IPS-18c (cell line): ENCODE measurements at regions not wholly inside any gene's neighbourhood (a gene's known extent, or its start where the extent isn't known, plus 50 kb on each side); places are given as distances from the start of the nearest gene placed in this dataset.
"Not testable (repeated sequence)": the region's sequence is repeated elsewhere in the genome, so short reads cannot be mapped to it uniquely, and the experiment has no call there.

Experiments used
- H3K4me3 ChIP-seq: 2 replicates; pipeline ENCODE4 v1.7.0; 2013; ENCODE audit warnings: low read depth, mild to moderate bottlenecking, low read length, moderate library complexity; ENCODE audit not compliant: insufficient read depth
- H3K9me3 ChIP-seq: one replicate; pipeline ENCODE4 v1.6.1; 2013; ENCODE audit warnings: mild to moderate bottlenecking, low read length, moderate library complexity; ENCODE audit not compliant: control insufficient read depth, insufficient read depth

DNA sequence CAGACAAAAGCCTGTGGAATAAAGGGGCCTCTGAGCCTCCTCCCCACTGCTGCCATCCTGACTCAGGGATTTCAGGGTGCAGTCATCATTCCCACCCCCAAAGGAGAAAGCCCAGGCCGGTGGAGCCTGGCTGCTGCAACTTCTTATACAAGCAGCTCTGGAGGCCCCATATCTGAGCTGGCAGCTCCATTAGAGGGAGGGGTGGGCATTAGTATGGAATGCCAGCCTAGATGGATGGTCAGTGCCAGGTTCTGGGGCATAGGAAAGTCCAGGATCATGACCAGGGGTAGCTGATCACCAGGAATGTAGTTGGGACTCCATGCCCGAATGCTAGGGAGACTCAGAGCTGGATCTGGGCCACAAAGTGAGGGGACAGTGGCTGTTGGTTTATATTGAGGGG, 581.0 kb downstream of the KCNJ18 start:
- Histone ChIP-seq H3K9me3 (peaks cover 28% of the 10 kb centered on the region), H3K4me3 (no peak overlapping the region)

DNA sequence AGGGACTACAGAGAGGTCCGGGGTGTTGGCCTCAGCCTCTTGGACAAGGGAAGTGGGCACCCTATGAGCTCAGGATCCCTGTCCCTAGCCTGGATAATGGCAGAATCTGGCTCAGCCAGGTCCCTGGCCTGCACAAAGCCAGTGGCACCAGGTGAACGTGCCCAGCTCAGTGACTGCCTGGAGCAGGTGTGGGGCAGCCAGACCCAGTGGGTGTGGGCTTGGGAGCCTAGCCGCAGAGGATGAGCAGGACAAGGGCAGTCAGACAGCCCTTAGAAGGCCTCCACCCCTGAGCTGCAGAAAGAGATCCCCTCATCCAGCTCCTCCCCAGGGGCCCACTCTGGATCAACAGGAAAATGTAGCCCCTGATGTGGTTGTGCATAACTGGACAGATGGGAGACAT, 585.3 kb downstream of the KCNJ18 start:
- Histone ChIP-seq H3K4me3 (no peak overlapping the region), H3K9me3 (peaks cover 17% of the 10 kb centered on the region)

DNA sequence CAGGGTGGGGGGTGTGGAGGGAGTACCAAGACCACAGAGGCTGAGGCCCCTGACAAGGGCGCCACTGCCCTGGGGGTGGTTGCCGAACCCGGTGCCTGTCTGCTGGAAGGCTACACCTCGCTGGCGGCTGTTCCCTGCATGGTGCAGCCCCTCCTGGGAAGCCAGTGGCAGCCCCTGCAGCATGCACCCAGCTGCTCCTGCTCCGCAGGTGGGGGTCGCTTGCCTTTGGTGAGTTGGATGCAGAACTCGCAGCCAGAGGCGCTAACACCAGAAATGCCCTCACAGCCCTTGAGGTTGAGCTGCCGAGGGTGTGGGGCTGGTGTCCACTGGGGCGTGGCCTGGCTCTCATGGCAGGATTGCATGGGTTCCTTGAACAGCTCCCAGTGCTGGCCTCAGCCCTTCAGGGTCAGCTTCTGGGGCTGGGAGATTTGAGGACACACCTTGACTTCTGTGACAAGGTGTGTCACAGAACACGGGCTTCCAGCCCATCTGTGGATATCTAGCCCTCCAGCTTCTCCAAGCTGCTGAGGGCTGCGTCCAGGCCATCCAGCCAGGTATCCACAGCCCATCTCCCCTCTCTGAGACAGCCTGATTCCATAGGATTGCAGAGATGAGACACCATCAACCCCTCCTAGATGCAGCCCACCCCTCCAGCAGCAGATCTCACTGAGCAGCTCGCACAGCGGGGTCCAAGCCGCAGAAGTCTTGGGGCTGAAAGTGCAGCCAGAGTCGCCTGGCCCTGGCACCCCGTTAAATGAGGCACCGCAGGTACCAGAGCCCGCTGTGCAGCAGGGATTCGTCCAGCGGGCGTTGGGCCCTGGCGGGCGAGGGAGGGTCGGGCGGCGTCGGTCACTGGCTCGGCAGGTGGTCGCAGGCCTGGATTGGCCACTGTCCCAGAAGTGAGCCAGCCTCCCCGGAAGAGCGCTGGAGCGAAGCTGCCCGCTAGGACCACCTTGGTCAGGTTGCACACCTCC, 586.3 kb downstream of the KCNJ18 start:
- Histone ChIP-seq H3K4me3 (no peak overlapping the region), H3K9me3 (peaks cover 14% of the 10 kb centered on the region)

DNA sequence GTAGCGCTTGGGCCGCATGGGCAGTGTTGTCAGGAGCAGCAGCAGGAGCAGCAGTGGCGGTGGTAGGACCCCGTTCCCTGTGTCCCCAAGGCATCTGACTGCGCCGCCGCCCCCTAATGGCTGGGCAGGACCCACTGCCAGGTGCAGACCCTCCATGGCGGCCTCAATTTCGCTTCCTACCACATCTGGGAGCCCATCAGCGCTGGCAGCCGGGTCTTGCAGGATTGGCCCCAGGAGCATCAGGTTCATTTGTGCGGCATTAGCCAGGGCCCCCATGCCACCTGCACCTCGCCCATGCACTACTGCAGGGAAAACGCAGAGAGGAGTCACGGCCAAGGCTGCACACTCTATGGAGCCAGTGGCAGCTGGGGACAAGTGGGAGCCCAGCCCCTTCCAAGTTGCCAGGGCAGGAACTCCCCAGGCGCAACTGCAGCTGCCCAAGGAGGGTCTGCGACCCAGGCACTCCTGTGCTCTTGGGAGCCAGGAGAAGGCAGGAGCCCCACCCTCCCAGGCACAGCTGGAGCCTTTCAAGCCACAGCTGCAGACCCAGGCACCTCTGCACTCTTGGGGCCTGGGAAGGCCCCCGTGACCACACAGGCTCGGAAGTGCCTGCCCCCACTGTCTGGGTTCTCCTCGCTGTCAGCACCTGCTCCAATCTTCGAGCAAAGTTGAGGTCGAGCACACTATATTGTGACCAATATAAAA, 594.2 kb downstream of the KCNJ18 start:
- peaks cover 2% of the 10 kb centered on the region for H3K9me3 ChIP-seq

DNA sequence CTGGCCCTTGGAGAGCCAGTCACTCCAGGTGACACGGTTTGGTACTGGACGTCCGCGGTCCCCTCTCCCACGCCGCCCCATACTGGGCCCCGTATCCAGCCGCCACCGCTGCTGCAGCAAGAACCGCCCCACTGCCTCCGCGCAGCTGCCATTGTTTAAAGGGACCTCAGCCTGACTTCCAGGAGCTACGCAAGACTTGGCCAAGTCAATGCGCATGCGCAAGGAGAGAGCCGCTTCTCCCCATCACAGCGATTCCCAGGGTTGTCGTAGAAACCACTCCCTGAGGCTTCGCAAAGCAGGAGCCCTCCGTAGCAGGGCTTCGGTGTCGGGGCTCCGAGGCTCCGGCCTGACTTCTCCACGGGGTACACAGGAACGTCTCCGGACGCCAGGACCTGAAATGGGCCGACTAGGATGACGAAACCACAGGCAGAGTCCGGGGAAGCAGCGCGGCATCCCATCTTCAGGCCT, 606.2 kb downstream of the KCNJ18 start:
- not testable (repeated sequence) for H3K4me3 ChIP-seq
- H3K9me3 ChIP-seq: peaks cover 34% of the 10 kb centered on the region

More for the DNA sequence above, 594.2 kb downstream of the KCNJ18 start:
- peak overlapping the region; percentile 9; the same call in 1 of the 2 replicates for H3K4me3 ChIP-seq

DNA sequence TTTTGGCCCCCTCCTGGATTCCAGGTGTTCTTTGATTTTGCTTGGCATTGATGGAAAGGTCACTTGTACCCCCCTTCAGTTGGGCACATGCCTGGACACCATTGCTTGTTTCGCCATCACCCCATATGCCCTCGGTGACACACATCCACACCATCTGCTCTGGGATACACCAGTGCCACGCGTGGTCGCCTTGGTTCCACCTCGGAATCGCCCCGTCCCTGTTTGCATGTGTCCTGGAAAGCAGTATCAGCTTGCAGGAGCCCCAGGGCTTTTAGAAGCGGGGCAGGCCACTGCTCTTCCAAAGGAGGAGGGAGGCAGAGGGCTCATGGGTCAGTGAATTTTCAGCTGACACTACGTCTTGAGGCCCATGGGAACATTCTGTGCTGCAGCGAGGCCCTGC, 607.9 kb downstream of the KCNJ18 start:
- peaks cover 45% of the 10 kb centered on the region for H3K9me3 ChIP-seq
- no peak overlapping the region for H3K4me3 ChIP-seq

DNA sequence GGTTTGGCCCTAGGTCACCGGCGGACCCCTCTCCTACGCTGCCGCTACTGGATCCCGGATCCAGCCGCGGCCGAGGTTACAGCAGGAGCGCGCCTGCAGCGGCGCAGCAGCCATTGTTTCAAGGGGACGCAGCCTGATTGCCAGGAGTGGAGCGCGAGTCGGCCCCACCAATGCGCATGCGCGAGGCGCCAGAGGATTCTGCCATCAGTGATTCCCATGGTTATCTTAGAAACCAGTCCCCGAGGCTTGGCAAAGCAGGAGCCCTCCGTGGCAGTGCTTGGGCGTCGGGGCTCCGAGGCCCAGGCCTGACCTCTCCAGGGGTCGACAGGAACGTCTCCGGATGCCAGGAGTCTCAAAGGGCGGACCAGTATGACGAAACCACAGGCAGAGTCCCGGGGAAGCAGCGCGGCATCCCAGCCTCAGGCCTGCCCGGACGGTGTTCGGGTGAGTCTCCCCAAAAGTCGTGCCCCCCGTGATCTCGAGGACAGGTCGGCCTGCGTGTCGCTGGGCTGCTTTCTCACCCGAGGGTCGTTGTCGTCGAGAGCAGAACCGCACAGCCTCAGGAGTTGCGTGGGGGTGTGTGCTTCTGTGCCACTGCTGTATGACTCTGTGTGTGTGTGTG, 608.5 kb downstream of the KCNJ18 start:
- Histone ChIP-seq H3K4me3 (no peak overlapping the region; the same call in 1 of the 2 replicates), H3K9me3 (peaks cover 45% of the 10 kb centered on the region)

DNA sequence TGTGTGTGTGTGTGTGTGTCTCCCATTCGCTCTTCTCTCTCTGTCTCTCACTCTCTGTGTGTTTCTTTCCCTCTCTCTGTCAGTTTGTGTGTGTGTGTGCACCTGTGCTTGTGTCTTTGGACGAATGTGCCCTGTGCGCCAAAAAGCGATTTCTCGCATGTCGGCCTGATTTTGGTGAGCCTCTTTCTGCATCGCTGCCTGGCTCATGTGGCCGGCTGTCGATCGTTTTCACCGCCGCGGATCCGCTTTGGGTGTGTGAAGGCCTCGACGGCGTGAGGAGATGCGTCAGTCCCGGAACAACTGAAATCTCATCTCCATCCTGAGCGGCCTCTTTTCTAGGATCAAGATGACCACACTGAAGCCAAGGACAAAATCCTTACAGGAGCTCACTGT, 609.0 kb downstream of the KCNJ18 start:
- Histone ChIP-seq H3K4me3 (no peak overlapping the region), H3K9me3 (peaks cover 50% of the 10 kb centered on the region)

DNA sequence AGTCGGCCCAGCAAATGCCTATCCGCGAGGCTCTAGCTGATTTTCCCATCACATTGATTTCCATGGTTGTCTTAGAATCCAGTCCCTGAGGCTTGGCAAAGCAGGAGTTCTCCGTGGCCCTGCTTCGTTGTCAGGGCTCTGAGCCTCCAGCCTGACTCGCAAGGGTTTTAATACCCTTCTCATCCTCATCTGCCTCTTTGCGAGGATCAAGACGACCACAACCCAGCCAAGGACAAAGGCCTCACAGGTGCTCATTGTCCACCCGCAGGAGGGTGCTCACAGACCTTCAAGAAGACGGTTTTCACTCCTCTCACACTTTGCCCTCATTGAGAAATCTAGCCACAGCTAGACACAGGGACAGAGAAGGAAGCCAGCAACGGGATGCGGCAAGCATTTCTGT, 610.8 kb downstream of the KCNJ18 start:
- peaks cover 45% of the 10 kb centered on the region for H3K9me3 ChIP-seq
- H3K4me3 ChIP-seq: no peak overlapping the region; the same call in 1 of the 2 replicates

DNA sequence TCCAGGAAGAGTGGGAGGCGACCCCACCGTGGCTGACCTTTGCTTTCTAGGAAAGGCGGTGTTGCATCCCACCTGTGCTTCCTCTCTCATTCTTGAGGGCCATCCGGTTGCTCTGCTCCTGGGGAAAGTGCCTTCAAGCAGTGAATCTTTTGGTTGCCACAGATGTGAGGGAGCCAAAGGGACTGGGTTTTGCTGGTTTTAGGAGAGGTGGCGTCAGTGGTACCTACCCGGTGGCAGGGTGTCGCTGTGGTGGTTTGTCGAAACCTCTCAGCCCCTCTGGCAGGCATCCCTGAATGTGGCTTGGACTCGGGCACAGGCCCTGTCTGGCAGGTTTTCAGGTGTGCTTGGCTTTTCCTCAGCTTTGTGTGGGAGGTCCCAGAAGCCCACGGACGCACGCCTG, 611.5 kb downstream of the KCNJ18 start:
- H3K9me3 ChIP-seq: peaks cover 44% of the 10 kb centered on the region
- no peak overlapping the region for H3K4me3 ChIP-seq

DNA sequence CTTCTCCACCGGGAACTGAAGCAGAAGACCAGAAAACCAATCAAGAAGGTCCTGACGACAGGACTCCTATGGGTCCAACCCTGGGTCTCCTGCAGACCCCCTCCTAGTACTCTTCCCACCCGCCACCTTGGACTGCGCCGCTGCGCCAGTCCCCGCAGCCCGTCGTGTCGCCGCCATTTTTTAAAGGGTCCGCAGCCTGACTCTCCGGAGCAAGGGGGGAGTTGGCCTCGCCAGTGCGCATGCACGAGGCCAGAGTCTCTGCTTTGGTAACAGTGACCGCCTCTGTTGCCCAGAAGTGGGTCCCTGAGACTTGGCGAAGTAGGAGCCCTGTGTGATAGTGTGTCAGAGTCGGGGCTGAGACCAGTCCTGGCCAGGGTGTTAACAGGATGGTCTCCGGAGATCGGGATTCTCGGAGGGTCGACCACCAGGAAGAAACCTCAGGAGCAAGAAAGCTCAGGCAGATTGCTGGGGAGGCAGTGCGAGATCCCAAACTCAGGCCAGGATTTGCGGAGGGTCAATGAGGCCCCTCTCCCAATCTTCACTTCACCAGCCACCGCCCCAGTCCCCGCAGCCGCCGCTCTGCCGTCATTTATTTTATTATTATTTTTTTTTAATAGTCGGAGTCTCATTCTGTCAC, 612.5 kb downstream of the KCNJ18 start:
- Histone ChIP-seq H3K9me3 (peaks cover 43% of the 10 kb centered on the region), H3K4me3 (no peak overlapping the region)

DNA sequence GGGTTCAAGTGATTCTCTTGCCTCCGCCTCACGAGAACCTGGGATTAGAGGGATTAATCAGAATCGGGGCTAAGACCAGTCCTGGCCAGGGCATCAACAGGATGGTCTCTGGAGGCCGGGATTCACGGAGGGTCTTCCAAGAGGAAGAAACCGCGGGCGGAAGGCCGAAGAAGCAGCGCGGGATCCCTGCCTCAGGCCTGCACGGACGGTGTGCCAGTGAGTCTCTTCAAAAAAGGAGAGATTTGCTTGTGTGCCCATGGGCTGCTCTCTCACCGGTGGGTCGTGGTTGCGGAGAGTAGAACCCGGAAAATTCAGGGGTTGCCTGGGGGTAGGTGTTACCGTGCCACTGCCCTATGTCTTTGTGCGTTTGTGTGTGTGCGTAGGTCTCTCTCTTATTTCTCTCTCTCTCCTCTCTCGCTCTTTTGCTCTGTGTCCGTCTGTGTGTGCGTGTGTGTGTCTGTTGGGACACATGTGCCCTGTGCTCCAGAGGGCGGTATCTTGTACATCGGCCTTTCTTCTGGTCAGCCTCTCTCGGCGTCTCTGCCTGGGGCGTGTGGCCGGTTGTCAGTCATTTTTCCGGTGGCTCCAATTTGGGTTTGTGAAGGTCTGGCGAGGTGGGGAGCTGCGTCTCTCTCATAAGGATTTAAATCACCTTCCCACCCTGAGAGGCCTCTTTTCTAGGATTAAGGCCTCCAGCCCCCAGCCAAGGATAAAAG, 613.2 kb downstream of the KCNJ18 start:
- Histone ChIP-seq H3K4me3 (no peak overlapping the region), H3K9me3 (peaks cover 36% of the 10 kb centered on the region)

DNA sequence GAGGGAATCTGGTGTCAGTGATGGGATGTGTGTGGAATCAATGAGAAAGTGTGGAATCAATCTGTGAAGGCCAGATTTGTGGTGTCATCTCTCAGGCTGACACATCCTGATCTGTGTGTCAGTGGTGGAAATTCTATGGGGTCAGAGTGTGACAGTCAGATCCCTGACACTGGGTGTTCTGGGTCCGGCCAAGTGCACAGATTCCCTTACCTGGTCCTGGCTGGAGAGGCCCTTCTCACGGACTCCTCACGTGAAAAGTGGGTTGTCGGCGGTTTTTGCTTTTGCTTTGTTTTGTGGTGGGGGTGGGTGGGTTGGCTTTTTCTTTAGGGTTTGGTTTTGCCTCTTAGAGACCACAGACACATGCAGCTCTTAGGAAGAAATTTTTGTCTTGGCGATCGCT, 618.0 kb downstream of the KCNJ18 start:
- H3K9me3 ChIP-seq: peaks cover 19% of the 10 kb centered on the region
- H3K4me3 ChIP-seq: not testable (repeated sequence)

DNA sequence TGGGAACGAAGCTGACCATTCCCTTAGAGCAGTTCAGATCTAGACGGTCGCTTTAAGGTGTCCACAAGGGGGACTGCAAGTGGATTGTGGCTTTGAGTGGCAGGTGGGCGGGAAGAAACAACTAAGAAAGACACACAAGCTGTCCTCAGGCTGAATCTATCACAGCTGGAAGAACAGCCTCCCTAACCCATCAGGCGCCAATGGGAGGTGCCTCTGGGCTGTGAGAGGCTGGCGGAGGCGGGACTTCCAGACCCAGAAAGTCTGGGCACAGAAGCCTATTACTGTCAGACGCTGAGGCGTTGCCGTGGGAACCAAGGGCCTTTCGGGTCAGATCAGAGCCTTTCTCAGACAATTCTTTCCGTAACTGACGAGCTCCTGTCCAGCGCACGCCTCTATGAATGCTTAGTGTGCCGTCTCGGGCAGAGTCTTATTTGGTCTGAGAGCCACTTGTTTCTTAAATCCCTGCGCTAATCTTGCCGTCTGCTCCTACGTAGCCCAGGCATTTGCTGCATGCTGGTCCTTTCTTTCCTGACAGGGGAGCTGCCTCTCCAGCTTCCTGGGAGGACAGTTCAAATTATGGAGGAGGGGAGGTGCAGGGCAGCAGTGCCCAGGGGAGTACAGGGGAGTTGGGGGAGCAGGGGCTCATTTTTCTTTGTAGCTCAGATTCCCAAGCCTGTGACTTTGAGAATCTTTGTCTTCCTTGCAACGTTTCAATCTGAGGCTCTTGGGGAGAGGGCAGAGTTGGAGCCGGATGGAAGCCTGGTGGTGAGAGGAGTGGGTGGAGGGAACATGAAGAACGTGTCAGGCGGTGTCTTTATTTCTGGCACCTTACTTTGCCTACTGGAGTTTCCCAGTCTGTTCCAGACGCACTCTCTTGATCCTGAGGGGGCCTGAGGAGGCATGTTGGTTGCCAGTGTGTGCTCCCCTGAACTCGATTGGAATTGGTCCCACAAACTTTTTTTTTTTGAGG, 618.7 kb downstream of the KCNJ18 start:
- Histone ChIP-seq H3K9me3 (peaks cover 17% of the 10 kb centered on the region), H3K4me3 (no peak overlapping the region)

DNA sequence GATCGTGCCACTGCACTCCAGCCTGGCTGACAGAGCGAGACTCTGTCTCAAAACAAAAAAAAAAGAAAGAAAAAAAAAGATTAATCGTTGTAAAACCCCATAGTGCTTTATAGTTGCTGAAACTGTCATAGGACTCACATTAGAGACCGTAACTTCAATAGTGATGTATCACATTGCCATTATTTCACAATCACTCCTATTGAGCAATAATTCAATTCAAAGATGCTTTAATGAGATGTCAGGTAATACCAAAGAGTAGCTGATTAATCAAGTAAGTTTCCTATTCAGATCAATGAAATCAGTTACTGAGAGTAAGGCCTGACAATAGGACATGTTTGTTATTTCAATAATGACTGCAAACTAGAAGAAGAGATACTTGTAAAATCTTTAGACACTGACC, 628.7 kb downstream of the KCNJ18 start:
- H3K4me3 ChIP-seq: not testable (repeated sequence)

More for the DNA sequence above, 628.7 kb downstream of the KCNJ18 start:
- peaks cover 14% of the 10 kb centered on the region for H3K9me3 ChIP-seq
